Colonic mucosa (tissue), 4 donors: ENCODE measurements at regions not wholly inside any gene's neighbourhood (a gene's known extent, or its start where the extent isn't known, plus 50 kb on each side); places are given as distances from the start of the nearest gene placed in this dataset.

Source experiments
- DNase-seq: peaks from one replicate; pipeline ENCODE4 v3.0.0-alpha.2; 2020
- H3K27ac ChIP-seq: fragments of 200-600 bp; one replicate; pipeline ENCODE4 v1.8.0; 2021
- H3K27me3 ChIP-seq: fragments of 200-600 bp; one replicate; pipeline ENCODE4 v1.8.0; 2021
- H3K36me3 ChIP-seq: fragments of 200-600 bp; one replicate; pipeline ENCODE4 v1.8.0; 2021
- H3K4me1 ChIP-seq: fragments of 200-600 bp; one replicate; pipeline ENCODE4 v1.8.0; 2021; ENCODE audit warnings: mild to moderate bottlenecking
- H3K4me3 ChIP-seq: fragments of 200-600 bp; one replicate; pipeline ENCODE4 v1.8.0; 2021
- H3K9ac ChIP-seq, 2 donors: one replicate each; pipeline ENCODE4 v1.7.0; 2013; ENCODE audit warnings: control low read depth in 2 of 2, low read depth in 2 of 2, low read length in 2 of 2
- H3K9me3 ChIP-seq: fragments of 200-600 bp; one replicate; pipeline ENCODE4 v1.8.0; 2021
- CTCF ChIP-seq: fragments of 200-600 bp; IDR thresholded peaks from one replicate; pipeline ENCODE4 v1.8.0; 2022; ENCODE audit warnings: antibody characterized with exemption, mild to moderate bottlenecking
- intact Hi-C: fragments of 100-400 bp; cut with DNase I; formaldehyde crosslinking; loops from one replicate; pipeline ENCODE4 v1.14.1; 2022
- donor health status: healthy.
- donor health status: DM: no; HTN: no; CAD: no.
- donor health status: DM: no; HTN: no; CAD: no.

DNA sequence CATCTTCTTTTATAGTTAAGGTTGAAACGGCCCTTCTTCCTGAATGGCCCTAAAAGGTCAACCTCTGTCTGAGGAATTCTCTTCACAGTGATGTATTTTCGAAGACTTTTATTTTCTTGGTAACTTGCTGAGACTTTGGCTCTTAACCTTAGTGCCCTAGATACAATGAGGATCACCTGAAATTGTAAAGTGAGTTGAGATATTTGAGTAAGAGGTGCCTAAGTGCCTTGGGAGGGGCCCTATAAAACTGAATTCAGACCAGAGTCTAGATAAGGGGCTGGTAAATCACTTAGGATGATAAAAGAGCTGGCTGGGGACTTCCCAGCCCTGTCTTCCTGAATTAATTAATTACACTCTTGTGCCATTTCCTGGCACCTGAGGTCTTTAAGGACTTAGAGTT, 505.6 kb upstream of the KIRREL3 start:
- H3K4me1 ChIP-seq, result no peaks in the 10 kb centered on the region
- H3K4me3 ChIP-seq, result no peak overlapping the region
- no peaks in the 10 kb centered on the region for H3K9me3 ChIP-seq
- no peak for DNase-seq
- no peak for TF ChIP-seq CTCF
- H3K27me3 ChIP-seq, result no peaks in the 10 kb centered on the region
- no peaks in the 10 kb centered on the region for H3K36me3 ChIP-seq
- H3K9ac ChIP-seq, result no peak overlapping the region
- intact Hi-C loops, result no loop called here
- no peak overlapping the region for H3K27ac ChIP-seq

- no peaks in the 10 kb centered on the region for H3K9me3 ChIP-seq
- H3K9ac ChIP-seq, result no peak overlapping the region
- no peak for TF ChIP-seq CTCF
- no peaks in the 10 kb centered on the region for H3K36me3 ChIP-seq
- H3K4me1 ChIP-seq, result no peaks in the 10 kb centered on the region
- no peak for DNase-seq
- H3K4me3 ChIP-seq, result no peak overlapping the region
- H3K27ac ChIP-seq, result no peak overlapping the region
- intact Hi-C loops, result no loop called here
- no peaks in the 10 kb centered on the region for H3K27me3 ChIP-seq
Measured at GRCh38 chr11:127496165-127496564, 495.6 kb upstream of the KIRREL3 start.

- Histone ChIP-seq H3K36me3 (no peaks in the 10 kb centered on the region), H3K4me3 (no peak overlapping the region), H3K27me3 (no peaks in the 10 kb centered on the region), H3K4me1 (no peaks in the 10 kb centered on the region), H3K9ac (no peak overlapping the region), H3K9me3 (no peaks in the 10 kb centered on the region), H3K27ac (no peak overlapping the region)
- intact Hi-C loops, result no loop called here
- no peak for DNase-seq
- peak; percentile 10 for TF ChIP-seq CTCF
Measured at GRCh38 chr11:127493330-127494022, 492.9 kb upstream of the KIRREL3 start.

GRCh38 chr11:127492029-127492428, 491.5 kb upstream of the KIRREL3 start:
- intact Hi-C loops, result no loop called here
- DNase-seq, result no peak
- Histone ChIP-seq H3K4me3 (no peak overlapping the region), H3K4me1 (no peaks in the 10 kb centered on the region), H3K9ac (no peak overlapping the region), H3K36me3 (no peaks in the 10 kb centered on the region), H3K9me3 (no peaks in the 10 kb centered on the region), H3K27me3 (no peaks in the 10 kb centered on the region), H3K27ac (no peak overlapping the region)
- no peak for TF ChIP-seq CTCF

- no peaks in the 10 kb centered on the region for H3K36me3 ChIP-seq
- no peak overlapping the region for H3K9ac ChIP-seq
- no peaks in the 10 kb centered on the region for H3K27me3 ChIP-seq
- no peak for DNase-seq
- no peaks in the 10 kb centered on the region for H3K4me1 ChIP-seq
- TF ChIP-seq CTCF, result no peak
- H3K27ac ChIP-seq, result no peak overlapping the region
- intact Hi-C loops, result no loop called here
- H3K4me3 ChIP-seq, result no peak overlapping the region
- H3K9me3 ChIP-seq, result no peaks in the 10 kb centered on the region
Measured at GRCh38 chr11:127491589-127491988, 491.0 kb upstream of the KIRREL3 start.
